ENCODE measurements at regions not wholly inside any gene's neighbourhood (a gene's known extent, or its start where the extent isn't known, plus 50 kb on each side); places are given as distances from the start of the nearest gene placed in this dataset.

- TF ChIP-seq NFATC3 (CRISPR knock-in tag; IDR thresholded peaks at IDR 0.05), result no peak
- TF ChIP-seq ZNF567 (CRISPR knock-in tag; IDR thresholded peaks at IDR 0.05; ENCODE audit: borderline replicate concordance), result no peak
These were observed 358.4 kb upstream of the CDH5 start (continued) for GRCh38 chr16:66008136-66008535.

DNA sequence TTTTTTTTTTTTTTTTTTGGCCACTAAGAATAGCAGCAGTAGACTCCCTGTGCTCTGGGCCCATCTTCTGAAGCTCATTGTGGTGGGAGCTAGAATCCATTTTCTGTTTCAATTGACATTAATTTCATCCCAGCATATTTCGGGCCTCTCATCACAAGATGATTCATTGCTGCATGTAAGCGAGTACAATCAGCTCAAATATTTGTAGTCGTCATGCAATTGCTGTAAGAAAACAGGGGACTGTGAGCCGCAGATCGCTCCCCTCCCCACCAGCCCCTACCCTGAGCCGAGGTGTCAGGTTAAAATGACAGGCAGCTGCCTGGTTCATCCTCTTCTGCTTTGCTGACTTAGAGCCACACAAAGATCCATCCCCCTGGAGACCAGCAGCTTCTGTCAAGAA, 358.8 kb upstream of the CDH5 start:
- no peak overlapping the region for H3K9ac ChIP-seq (ENCODE audit: insufficient read depth, low read depth, low read length)
- intact Hi-C loops (cut with micrococcal nuclease; ENCODE audit: unreplicated experiment), result no loop called here
- no peak overlapping the region for H3K4me2 ChIP-seq (ENCODE audit: low read depth, low read length)
- in situ Hi-C loops (cut with HindIII; ENCODE audit: extremely low pct_ligation_motif_present, low pct_unique_long_range_greater_than_20kb), result no loop called here
- no peak overlapping the region for H3K4me3 ChIP-seq (replicated peaks in 1 of 3; ENCODE audit: insufficient read depth in 1 of 3, low read depth in 2 of 3, low read length in 3 of 3)
- FAIRE-seq (no peak), DNase-seq (ENCODE audit: low spot score) (no peak), ATAC-seq (no peak)
- H3K9me3 ChIP-seq (ENCODE audit: low read length), result no peaks in the 10 kb centered on the region
- no TSS peak for BruUV-seq (replicated peaks)
- no peaks in the 10 kb centered on the region; a peak in 1 of 5 replicates for H3K27me3 ChIP-seq (ENCODE audit: control insufficient read depth in 1 of 2, insufficient read depth in 2 of 2, low read length in 2 of 2)
- no peaks in the 10 kb centered on the region for H3K4me1 ChIP-seq (ENCODE audit: insufficient read depth, low read length)
- H3K27ac ChIP-seq (ENCODE audit: extremely low read length, insufficient read depth, low read length), result no peak overlapping the region
- no peaks in the 10 kb centered on the region for H3K36me3 ChIP-seq (replicated peaks in 1 of 2; ENCODE audit: control insufficient read depth in 1 of 2, insufficient read depth in 2 of 2, low read length in 2 of 2)
- no peaks in the 10 kb centered on the region for H4K20me1 ChIP-seq (ENCODE audit: insufficient read depth, low read length)
- ChIA-PET POLR2A (no interaction called here), CTCF (ENCODE audit: low intra/inter-chr PET ratio, low total read pairs) (no interaction called here)
- WGBS (ENCODE audit: low lambda C conversion rate), result 5% methylated on average over 6 of the region's 6 CpGs
- H3K79me2 ChIP-seq (ENCODE audit: insufficient read depth, low read length), result no peaks in the 10 kb centered on the region
- H2AFZ ChIP-seq (ENCODE audit: low read length), result no peak overlapping the region
- TF ChIP-seq, protein P1, sequence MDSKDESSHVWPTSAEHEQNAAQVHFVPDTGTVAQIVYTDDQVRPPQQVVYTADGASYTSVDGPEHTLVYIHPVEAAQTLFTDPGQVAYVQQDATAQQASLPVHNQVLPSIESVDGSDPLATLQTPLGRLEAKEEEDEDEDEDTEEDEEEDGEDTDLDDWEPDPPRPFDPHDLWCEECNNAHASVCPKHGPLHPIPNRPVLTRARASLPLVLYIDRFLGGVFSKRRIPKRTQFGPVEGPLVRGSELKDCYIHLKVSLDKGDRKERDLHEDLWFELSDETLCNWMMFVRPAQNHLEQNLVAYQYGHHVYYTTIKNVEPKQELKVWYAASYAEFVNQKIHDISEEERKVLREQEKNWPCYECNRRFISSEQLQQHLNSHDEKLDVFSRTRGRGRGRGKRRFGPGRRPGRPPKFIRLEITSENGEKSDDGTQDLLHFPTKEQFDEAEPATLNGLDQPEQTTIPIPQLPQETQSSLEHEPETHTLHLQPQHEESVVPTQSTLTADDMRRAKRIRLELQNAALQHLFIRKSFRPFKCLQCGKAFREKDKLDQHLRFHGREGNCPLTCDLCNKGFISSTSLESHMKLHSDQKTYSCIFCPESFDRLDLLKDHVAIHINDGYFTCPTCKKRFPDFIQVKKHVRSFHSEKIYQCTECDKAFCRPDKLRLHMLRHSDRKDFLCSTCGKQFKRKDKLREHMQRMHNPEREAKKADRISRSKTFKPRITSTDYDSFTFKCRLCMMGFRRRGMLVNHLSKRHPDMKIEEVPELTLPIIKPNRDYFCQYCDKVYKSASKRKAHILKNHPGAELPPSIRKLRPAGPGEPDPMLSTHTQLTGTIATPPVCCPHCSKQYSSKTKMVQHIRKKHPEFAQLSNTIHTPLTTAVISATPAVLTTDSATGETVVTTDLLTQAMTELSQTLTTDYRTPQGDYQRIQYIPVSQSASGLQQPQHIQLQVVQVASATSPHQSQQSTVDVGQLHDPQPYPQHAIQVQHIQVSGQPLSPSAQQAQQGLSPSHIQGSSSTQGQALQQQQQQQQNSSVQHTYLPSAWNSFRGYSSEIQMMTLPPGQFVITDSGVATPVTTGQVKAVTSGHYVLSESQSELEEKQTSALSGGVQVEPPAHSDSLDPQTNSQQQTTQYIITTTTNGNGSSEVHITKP (CRISPR knock-in tag; IDR thresholded peaks at IDR 0.05; ENCODE audit: low read depth), result no peak
- TF ChIP-seq ZNF709 (CRISPR knock-in tag; IDR thresholded peaks at IDR 0.05) (no peak), ONECUT2 (CRISPR knock-in tag; IDR thresholded peaks at IDR 0.05) (no peak), GABPA (IDR thresholded peaks at IDR 0.05; ENCODE audit: low read depth, low read length) (no peak), GABPA (CRISPR knock-in tag; IDR thresholded peaks at IDR 0.05; ENCODE audit: low read depth) (no peak), HNF1A (IDR thresholded peaks at IDR 0.05; ENCODE audit: low read depth) (no peak), HNF1A (CRISPR knock-in tag; IDR thresholded peaks at IDR 0.05; ENCODE audit: borderline replicate concordance) (no peak), ZNF629 (CRISPR knock-in tag; conservative IDR thresholded peaks at IDR 0.05) (no peak), MIXL1 (CRISPR knock-in tag; IDR thresholded peaks at IDR 0.05) (no peak), FOXK1 (CRISPR knock-in tag; IDR thresholded peaks at IDR 0.05; ENCODE audit: borderline replicate concordance, low read depth) (no peak), MZF1 (CRISPR knock-in tag; IDR thresholded peaks at IDR 0.05; ENCODE audit: borderline replicate concordance) (no peak), IRF1 (CRISPR knock-in tag; IDR thresholded peaks at IDR 0.05; ENCODE audit: low read depth) (no peak), NR2F1 (CRISPR knock-in tag; IDR thresholded peaks at IDR 0.05) (no peak)
- TF ChIP-seq, protein P2, sequence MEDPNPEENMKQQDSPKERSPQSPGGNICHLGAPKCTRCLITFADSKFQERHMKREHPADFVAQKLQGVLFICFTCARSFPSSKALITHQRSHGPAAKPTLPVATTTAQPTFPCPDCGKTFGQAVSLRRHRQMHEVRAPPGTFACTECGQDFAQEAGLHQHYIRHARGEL (CRISPR knock-in tag; IDR thresholded peaks at IDR 0.05), result no peak
